ENCODE measurements at regions not wholly inside any gene's neighbourhood (a gene's known extent, or its start where the extent isn't known, plus 50 kb on each side); places are given as distances from the start of the nearest gene placed in this dataset.

GRCh38 chr10:130986846-130987245 lies 324.7 kb downstream of the TCERG1L start:
- no peak for TF ChIP-seq CTCF (conservative IDR thresholded peaks at IDR 0.05; ENCODE audit: low read depth in 2 of 2)
- TF ChIP-seq EZH2phosphoT487 (IDR thresholded peaks at IDR 0.05; ENCODE audit: unreplicated experiment) = no peak
- no peak for TF ChIP-seq POLR2AphosphoS5 (IDR thresholded peaks at IDR 0.05; ENCODE audit: low read depth)
- no peak for TF ChIP-seq JUNB (IDR thresholded peaks at IDR 0.05; ENCODE audit: unreplicated experiment)
- TF ChIP-seq CREB1 (CRISPR knock-in tag; IDR thresholded peaks at IDR 0.05; ENCODE audit: low read depth) = no peak
- no peak for TF ChIP-seq EZH2 (IDR thresholded peaks at IDR 0.05; ENCODE audit: low read depth, unreplicated experiment)
- no peak for TF ChIP-seq ZNF114 (CRISPR knock-in tag; IDR thresholded peaks at IDR 0.05)
- no peak for TF ChIP-seq REST (IDR thresholded peaks at IDR 0.05; ENCODE audit: unreplicated experiment)
- no peak for TF ChIP-seq ZNF331 (CRISPR knock-in tag; IDR thresholded peaks at IDR 0.05; ENCODE audit: low read depth)
- TF ChIP-seq ETS1 (IDR thresholded peaks at IDR 0.05) = no peak
- TF ChIP-seq NANOG (IDR thresholded peaks at IDR 0.05; ENCODE audit: borderline replicate concordance) = no peak
- no peak for TF ChIP-seq STAT1 (IDR thresholded peaks at IDR 0.05; ENCODE audit: unreplicated experiment)

Measured in GM23338 (cell line).